SK-N-SH treated with all-trans-retinoic acid at 6 μM for 48 hours (cell line): ENCODE measurements at regions not wholly inside any gene's neighbourhood (a gene's known extent, or its start where the extent isn't known, plus 50 kb on each side); places are given as distances from the start of the nearest gene placed in this dataset.

Experiments used
- ATAC-seq: fragments of 200-7000 bp; cut with Tn5 transposase; 3 replicates; pipeline ENCODE4 v1.9.1; 2020; ENCODE audit warnings: mild to moderate bottlenecking, moderate library complexity
- ARNTL ChIP-seq: fragments of 450-650 bp; formaldehyde crosslinking; IDR thresholded peaks from 2 replicates; pipeline ENCODE4 v1.5.0; 2020; ENCODE audit warnings: low read depth, mild to moderate bottlenecking, moderate library complexity, borderline replicate concordance
- BACH2 ChIP-seq: fragments of 250-450 bp; sonication (Bioruptor Pico); IDR thresholded peaks from 2 replicates; pipeline ENCODE4 v1.9.0; 2021; ENCODE audit warnings: mild to moderate bottlenecking, borderline replicate concordance
- CSDC2 ChIP-seq: fragments of 250-450 bp; sonication (Bioruptor Pico); IDR thresholded peaks from 2 replicates; pipeline ENCODE4 v1.5.0; 2020; ENCODE audit warnings: mild to moderate bottlenecking, moderate library complexity
- ESRRG ChIP-seq: fragments of 250-450 bp; sonication (Bioruptor Pico); IDR thresholded peaks from 2 replicates; pipeline ENCODE4 v1.6.1; 2021; ENCODE audit warnings: mild to moderate bottlenecking
- ISL1 ChIP-seq: fragments of 250-450 bp; sonication (Bioruptor Pico); IDR thresholded peaks from 2 replicates; pipeline ENCODE4 v2.1.2; 2022; ENCODE audit warnings: mild to moderate bottlenecking, moderate library complexity
- OSR1 ChIP-seq: fragments of 250-450 bp; sonication (Bioruptor Pico); IDR thresholded peaks from 2 replicates; pipeline ENCODE4 v1.8.0; 2022; ENCODE audit warnings: moderate library complexity, mild to moderate bottlenecking, inconsistent platforms
- PPARA ChIP-seq: fragments of 250-450 bp; sonication (Bioruptor Pico); IDR thresholded peaks from 2 replicates; pipeline ENCODE4 v1.5.0; 2020; ENCODE audit warnings: mild to moderate bottlenecking, borderline replicate concordance
- SNAI2 ChIP-seq: fragments of 250-450 bp; sonication (Bioruptor Pico); IDR thresholded peaks from 2 replicates; pipeline ENCODE4 v1.5.0; 2020; ENCODE audit warnings: mild to moderate bottlenecking, moderate library complexity
- TCF4 ChIP-seq: fragments of 250-450 bp; sonication (Bioruptor Pico); IDR thresholded peaks from 2 replicates; pipeline ENCODE4 v1.8.0; 2021; ENCODE audit warnings: mild to moderate bottlenecking, moderate library complexity, borderline replicate concordance
- TOX ChIP-seq: fragments of 250-450 bp; sonication (Bioruptor Pico); IDR thresholded peaks from 2 replicates; pipeline ENCODE4 v1.8.0; 2021; ENCODE audit warnings: mild to moderate bottlenecking, moderate library complexity, borderline replicate concordance
- ZC3H10 ChIP-seq: fragments of 250-450 bp; sonication (Bioruptor Pico); IDR thresholded peaks from 2 replicates; pipeline ENCODE4 v1.5.1; 2021; ENCODE audit warnings: mild to moderate bottlenecking, moderate library complexity
- ZFP3 ChIP-seq: fragments of 250-450 bp; sonication (Bioruptor Pico); IDR thresholded peaks from 2 replicates; pipeline ENCODE4 v1.5.0; 2020; ENCODE audit warnings: mild to moderate bottlenecking, moderate library complexity
- ZFP30 ChIP-seq: fragments of 450-650 bp; formaldehyde crosslinking; IDR thresholded peaks from 2 replicates; pipeline ENCODE4 v1.5.0; 2022; ENCODE audit warnings: mild to moderate bottlenecking, moderate library complexity
- ZNF565 ChIP-seq: fragments of 450-650 bp; formaldehyde crosslinking; conservative IDR thresholded peaks from 2 replicates; pipeline ENCODE4 v1.5.0; 2020; ENCODE audit warnings: low read depth, mild to moderate bottlenecking, moderate library complexity
- ZNF8 ChIP-seq: fragments of 450-650 bp; formaldehyde crosslinking; IDR thresholded peaks from 2 replicates; pipeline ENCODE4 v1.5.0; 2020; ENCODE audit warnings: mild to moderate bottlenecking, moderate library complexity
- TF ChIP-seq, protein P1 (sequence below): fragments of 250-450 bp; sonication (Bioruptor Pico); IDR thresholded peaks from 2 replicates; pipeline ENCODE4 v1.5.0; 2020; ENCODE audit warnings: mild to moderate bottlenecking, moderate library complexity
- TF ChIP-seq, protein P2 (sequence below): fragments of 250-450 bp; sonication (Bioruptor Pico); IDR thresholded peaks from 2 replicates; pipeline ENCODE4 v1.8.0; 2021; ENCODE audit warnings: low read depth, mild to moderate bottlenecking, moderate library complexity, borderline replicate concordance
- TF ChIP-seq, protein P3 (sequence below): fragments of 250-450 bp; sonication (Bioruptor Pico); IDR thresholded peaks from 2 replicates; pipeline ENCODE4 v1.5.1; 2021; ENCODE audit warnings: mild to moderate bottlenecking, moderate library complexity
- TF ChIP-seq, protein P4 (sequence below): fragments of 250-450 bp; sonication (Bioruptor Pico); IDR thresholded peaks from 2 replicates; pipeline ENCODE4 v1.5.1; 2020; ENCODE audit warnings: low read depth, mild to moderate bottlenecking, moderate library complexity

DNA sequence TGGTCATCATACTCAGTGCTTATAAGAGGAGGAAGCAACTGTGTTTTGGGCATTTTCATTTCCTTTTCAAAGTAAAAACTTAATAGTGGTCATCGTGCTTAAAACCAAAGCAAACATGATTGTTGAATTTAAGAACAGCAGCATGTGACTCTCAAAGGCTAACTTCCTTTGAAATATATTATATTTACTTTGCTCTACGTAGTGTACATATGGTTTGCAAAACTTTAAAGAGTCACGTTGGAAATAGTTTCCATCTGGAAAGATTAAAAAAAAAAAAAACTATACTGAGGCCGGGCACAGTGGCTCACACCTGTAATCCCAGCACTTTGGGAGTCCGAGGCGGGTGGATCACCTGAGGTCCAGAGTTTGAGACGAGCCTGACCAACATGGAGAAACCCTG lies 367.9 kb upstream of the BCHE start:
- no peak for ATAC-seq
- TF ChIP-seq ZNF8 (CRISPR knock-in tag) (no peak), ZFP30 (no peak), ESRRG (CRISPR knock-in tag) (no peak), TCF4 (CRISPR knock-in tag) (no peak), SNAI2 (CRISPR knock-in tag) (no peak), ZC3H10 (CRISPR knock-in tag) (no peak), ZNF565 (CRISPR knock-in tag) (no peak), OSR1 (CRISPR knock-in tag) (no peak), CSDC2 (CRISPR knock-in tag) (no peak), TOX (CRISPR knock-in tag) (no peak), ZFP3 (CRISPR knock-in tag) (no peak), ISL1 (CRISPR knock-in tag) (no peak)
- TF ChIP-seq, protein P1, sequence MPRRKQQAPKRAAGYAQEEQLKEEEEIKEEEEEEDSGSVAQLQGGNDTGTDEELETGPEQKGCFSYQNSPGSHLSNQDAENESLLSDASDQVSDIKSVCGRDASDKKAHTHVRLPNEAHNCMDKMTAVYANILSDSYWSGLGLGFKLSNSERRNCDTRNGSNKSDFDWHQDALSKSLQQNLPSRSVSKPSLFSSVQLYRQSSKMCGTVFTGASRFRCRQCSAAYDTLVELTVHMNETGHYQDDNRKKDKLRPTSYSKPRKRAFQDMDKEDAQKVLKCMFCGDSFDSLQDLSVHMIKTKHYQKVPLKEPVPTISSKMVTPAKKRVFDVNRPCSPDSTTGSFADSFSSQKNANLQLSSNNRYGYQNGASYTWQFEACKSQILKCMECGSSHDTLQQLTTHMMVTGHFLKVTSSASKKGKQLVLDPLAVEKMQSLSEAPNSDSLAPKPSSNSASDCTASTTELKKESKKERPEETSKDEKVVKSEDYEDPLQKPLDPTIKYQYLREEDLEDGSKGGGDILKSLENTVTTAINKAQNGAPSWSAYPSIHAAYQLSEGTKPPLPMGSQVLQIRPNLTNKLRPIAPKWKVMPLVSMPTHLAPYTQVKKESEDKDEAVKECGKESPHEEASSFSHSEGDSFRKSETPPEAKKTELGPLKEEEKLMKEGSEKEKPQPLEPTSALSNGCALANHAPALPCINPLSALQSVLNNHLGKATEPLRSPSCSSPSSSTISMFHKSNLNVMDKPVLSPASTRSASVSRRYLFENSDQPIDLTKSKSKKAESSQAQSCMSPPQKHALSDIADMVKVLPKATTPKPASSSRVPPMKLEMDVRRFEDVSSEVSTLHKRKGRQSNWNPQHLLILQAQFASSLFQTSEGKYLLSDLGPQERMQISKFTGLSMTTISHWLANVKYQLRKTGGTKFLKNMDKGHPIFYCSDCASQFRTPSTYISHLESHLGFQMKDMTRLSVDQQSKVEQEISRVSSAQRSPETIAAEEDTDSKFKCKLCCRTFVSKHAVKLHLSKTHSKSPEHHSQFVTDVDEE (CRISPR knock-in tag) = no peak
- TF ChIP-seq, protein P2, sequence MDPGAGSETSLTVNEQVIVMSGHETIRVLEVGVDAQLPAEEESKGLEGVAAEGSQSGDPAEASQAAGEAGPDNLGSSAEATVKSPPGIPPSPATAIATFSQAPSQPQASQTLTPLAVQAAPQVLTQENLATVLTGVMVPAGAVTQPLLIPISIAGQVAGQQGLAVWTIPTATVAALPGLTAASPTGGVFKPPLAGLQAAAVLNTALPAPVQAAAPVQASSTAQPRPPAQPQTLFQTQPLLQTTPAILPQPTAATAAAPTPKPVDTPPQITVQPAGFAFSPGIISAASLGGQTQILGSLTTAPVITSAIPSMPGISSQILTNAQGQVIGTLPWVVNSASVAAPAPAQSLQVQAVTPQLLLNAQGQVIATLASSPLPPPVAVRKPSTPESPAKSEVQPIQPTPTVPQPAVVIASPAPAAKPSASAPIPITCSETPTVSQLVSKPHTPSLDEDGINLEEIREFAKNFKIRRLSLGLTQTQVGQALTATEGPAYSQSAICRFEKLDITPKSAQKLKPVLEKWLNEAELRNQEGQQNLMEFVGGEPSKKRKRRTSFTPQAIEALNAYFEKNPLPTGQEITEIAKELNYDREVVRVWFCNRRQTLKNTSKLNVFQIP (CRISPR knock-in tag) = no peak
- TF ChIP-seq, protein P3, sequence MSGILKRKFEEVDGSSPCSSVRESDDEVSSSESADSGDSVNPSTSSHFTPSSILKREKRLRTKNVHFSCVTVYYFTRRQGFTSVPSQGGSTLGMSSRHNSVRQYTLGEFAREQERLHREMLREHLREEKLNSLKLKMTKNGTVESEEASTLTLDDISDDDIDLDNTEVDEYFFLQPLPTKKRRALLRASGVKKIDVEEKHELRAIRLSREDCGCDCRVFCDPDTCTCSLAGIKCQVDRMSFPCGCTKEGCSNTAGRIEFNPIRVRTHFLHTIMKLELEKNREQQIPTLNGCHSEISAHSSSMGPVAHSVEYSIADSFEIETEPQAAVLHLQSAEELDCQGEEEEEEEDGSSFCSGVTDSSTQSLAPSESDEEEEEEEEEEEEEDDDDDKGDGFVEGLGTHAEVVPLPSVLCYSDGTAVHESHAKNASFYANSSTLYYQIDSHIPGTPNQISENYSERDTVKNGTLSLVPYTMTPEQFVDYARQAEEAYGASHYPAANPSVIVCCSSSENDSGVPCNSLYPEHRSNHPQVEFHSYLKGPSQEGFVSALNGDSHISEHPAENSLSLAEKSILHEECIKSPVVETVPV = no peak
- TF ChIP-seq, protein P4, sequence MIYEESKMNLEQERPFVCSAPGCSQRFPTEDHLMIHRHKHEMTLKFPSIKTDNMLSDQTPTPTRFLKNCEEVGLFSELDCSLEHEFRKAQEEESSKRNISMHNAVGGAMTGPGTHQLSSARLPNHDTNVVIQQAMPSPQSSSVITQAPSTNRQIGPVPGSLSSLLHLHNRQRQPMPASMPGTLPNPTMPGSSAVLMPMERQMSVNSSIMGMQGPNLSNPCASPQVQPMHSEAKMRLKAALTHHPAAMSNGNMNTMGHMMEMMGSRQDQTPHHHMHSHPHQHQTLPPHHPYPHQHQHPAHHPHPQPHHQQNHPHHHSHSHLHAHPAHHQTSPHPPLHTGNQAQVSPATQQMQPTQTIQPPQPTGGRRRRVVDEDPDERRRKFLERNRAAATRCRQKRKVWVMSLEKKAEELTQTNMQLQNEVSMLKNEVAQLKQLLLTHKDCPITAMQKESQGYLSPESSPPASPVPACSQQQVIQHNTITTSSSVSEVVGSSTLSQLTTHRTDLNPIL (CRISPR knock-in tag) = no peak

DNA sequence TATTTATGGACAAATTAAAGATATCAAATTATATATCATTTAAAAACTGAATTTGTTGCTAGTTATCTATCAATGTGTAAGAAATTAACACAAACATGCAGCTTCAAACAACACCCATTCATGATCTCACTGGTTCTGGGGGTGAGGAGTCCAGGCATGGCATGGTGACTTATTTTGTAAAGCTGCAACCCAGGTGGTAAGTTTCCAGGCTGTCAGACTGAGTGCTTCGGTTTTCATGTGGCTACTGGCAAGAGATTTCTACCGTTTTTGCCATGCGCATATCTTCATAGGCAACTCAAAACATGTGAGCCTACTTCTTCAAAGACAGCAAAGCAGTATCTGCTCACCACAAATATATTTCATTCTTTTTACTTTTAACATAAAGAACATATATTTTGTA lies 364.3 kb upstream of the BCHE start:
- TF ChIP-seq, protein P2 (CRISPR knock-in tag) = no peak
- TF ChIP-seq ARNTL (CRISPR knock-in tag) (no peak), ZC3H10 (CRISPR knock-in tag) (no peak), ISL1 (CRISPR knock-in tag) (no peak), BACH2 (CRISPR knock-in tag) (no peak), OSR1 (CRISPR knock-in tag) (no peak), ZFP30 (no peak), PPARA (CRISPR knock-in tag) (no peak)
- TF ChIP-seq, protein P3 = no peak
- TF ChIP-seq, protein P4 (CRISPR knock-in tag) = no peak
- ATAC-seq = no peak
